K562 (cell line): ENCODE measurements at regions not wholly inside any gene's neighbourhood (a gene's known extent, or its start where the extent isn't known, plus 50 kb on each side); places are given as distances from the start of the nearest gene placed in this dataset.

Experiments used
- ARID2 ChIP-seq: fragments of 450-650 bp; IDR thresholded peaks from 2 replicates; pipeline ENCODE4 v1.6.1; 2017; ENCODE audit warnings: antibody characterized with exemption, mild to moderate bottlenecking
- FOS ChIP-seq: IDR thresholded peaks from 3 replicates; pipeline ENCODE4 v1.6.1; 2011; ENCODE audit not compliant: insufficient read length; ENCODE audit errors: extremely low read depth
- FOXK1 ChIP-seq: sonication (generic); formaldehyde crosslinking; IDR thresholded peaks from 2 replicates; pipeline ENCODE4 v1.8.0; 2022; ENCODE audit warnings: missing genetic modification reagents, mild to moderate bottlenecking, borderline replicate concordance
- MXI1 ChIP-seq: IDR thresholded peaks from 2 replicates; pipeline ENCODE4 v1.6.1; 2011; ENCODE audit warnings: low read depth, mild to moderate bottlenecking, improper control_type of control experiment, low read length
- TF ChIP-seq, protein P1 (sequence below): sonication (generic); formaldehyde crosslinking; IDR thresholded peaks from 2 replicates; pipeline ENCODE4 v1.8.1; 2023; ENCODE audit warnings: mild to moderate bottlenecking, missing genetic modification reagents
- TF ChIP-seq, protein P2 (sequence below), 3 experiments: IDR thresholded peaks in 2 of 3; conservative IDR thresholded peaks in 1 of 3; 2 replicates each; pipeline ENCODE4 v1.5.1; 2011 to 2012; ENCODE audit warnings: low read length in 3 of 3, mild to moderate bottlenecking in 3 of 3, control low read depth in 2 of 3, improper control_type of control experiment in 1 of 3, inconsistent platforms in 1 of 3, low read depth in 1 of 3, mixed read lengths in 1 of 3, moderate library complexity in 1 of 3; ENCODE audit not compliant: insufficient read depth in 2 of 3
- TF ChIP-seq, protein P3 (sequence below): fragments of 200-400 bp; formaldehyde crosslinking; IDR thresholded peaks from 2 replicates; pipeline ENCODE4 v1.6.1; 2017; ENCODE audit warnings: mild to moderate bottlenecking, low read depth, low read length, moderate library complexity

DNA sequence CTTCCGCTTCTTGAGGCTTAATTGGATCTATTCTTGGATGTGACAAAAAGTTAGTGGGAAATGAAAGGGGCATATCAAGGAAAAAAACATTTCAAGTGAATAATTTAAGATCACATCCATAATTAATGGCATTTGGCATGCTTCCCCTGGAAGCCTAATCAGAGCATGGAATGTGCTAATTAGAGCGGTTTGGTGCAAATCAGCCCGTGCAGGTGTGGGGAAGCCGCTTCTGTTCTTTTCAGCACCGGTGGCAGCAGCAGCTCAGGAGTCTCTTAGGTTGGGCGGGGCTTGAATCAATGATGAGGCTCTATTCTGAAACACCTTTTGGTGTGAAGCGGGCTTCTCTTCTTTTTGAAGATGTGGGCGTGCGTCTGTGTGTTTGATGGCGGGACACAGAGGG lies 301.2 kb downstream of the LRFN2 start (continued):
- TF ChIP-seq, protein P1, sequence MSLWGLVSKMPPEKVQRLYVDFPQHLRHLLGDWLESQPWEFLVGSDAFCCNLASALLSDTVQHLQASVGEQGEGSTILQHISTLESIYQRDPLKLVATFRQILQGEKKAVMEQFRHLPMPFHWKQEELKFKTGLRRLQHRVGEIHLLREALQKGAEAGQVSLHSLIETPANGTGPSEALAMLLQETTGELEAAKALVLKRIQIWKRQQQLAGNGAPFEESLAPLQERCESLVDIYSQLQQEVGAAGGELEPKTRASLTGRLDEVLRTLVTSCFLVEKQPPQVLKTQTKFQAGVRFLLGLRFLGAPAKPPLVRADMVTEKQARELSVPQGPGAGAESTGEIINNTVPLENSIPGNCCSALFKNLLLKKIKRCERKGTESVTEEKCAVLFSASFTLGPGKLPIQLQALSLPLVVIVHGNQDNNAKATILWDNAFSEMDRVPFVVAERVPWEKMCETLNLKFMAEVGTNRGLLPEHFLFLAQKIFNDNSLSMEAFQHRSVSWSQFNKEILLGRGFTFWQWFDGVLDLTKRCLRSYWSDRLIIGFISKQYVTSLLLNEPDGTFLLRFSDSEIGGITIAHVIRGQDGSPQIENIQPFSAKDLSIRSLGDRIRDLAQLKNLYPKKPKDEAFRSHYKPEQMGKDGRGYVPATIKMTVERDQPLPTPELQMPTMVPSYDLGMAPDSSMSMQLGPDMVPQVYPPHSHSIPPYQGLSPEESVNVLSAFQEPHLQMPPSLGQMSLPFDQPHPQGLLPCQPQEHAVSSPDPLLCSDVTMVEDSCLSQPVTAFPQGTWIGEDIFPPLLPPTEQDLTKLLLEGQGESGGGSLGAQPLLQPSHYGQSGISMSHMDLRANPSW (CRISPR knock-in tag): no peak
- TF ChIP-seq FOS (no peak), ARID2 (no peak), MXI1 (no peak), FOXK1 (no peak)
- TF ChIP-seq, protein P2, sequence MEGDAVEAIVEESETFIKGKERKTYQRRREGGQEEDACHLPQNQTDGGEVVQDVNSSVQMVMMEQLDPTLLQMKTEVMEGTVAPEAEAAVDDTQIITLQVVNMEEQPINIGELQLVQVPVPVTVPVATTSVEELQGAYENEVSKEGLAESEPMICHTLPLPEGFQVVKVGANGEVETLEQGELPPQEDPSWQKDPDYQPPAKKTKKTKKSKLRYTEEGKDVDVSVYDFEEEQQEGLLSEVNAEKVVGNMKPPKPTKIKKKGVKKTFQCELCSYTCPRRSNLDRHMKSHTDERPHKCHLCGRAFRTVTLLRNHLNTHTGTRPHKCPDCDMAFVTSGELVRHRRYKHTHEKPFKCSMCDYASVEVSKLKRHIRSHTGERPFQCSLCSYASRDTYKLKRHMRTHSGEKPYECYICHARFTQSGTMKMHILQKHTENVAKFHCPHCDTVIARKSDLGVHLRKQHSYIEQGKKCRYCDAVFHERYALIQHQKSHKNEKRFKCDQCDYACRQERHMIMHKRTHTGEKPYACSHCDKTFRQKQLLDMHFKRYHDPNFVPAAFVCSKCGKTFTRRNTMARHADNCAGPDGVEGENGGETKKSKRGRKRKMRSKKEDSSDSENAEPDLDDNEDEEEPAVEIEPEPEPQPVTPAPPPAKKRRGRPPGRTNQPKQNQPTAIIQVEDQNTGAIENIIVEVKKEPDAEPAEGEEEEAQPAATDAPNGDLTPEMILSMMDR (IDR thresholded peaks at IDR 0.05 in 2 of 3, conservative IDR thresholded peaks at IDR 0.05 in 1 of 3; ENCODE audit: insufficient read depth in 2 of 3, low read depth in 1 of 3, low read length in 3 of 3): no peak
- TF ChIP-seq, protein P3, sequence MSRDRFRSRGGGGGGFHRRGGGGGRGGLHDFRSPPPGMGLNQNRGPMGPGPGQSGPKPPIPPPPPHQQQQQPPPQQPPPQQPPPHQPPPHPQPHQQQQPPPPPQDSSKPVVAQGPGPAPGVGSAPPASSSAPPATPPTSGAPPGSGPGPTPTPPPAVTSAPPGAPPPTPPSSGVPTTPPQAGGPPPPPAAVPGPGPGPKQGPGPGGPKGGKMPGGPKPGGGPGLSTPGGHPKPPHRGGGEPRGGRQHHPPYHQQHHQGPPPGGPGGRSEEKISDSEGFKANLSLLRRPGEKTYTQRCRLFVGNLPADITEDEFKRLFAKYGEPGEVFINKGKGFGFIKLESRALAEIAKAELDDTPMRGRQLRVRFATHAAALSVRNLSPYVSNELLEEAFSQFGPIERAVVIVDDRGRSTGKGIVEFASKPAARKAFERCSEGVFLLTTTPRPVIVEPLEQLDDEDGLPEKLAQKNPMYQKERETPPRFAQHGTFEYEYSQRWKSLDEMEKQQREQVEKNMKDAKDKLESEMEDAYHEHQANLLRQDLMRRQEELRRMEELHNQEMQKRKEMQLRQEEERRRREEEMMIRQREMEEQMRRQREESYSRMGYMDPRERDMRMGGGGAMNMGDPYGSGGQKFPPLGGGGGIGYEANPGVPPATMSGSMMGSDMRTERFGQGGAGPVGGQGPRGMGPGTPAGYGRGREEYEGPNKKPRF: no peak
- TF ChIP-seq, all 486 proteins: peak for 0
